Neural crest cell (in vitro differentiated cells): ENCODE measurements at regions not wholly inside any gene's neighbourhood (a gene's known extent, or its start where the extent isn't known, plus 50 kb on each side); places are given as distances from the start of the nearest gene placed in this dataset.

Experiments
- DNase-seq: peaks from one replicate; pipeline ENCODE4 v3.0.0; 2021; ENCODE audit warnings: low read depth, mixed read lengths, low spot score
- H3K27ac Mint-ChIP-seq: one replicate; pipeline ENCODE4 v1.8.0; 2021; ENCODE audit warnings: mild to moderate bottlenecking, mixed read lengths; ENCODE audit not compliant: unreplicated experiment
- H3K27me3 Mint-ChIP-seq: 2 replicates; pipeline ENCODE4 v1.8.0; 2021; ENCODE audit warnings: low read depth, mild to moderate bottlenecking, mixed read lengths
- H3K36me3 Mint-ChIP-seq: 2 replicates; pipeline ENCODE4 v1.8.0; 2021; ENCODE audit warnings: low read depth, mild to moderate bottlenecking, mixed read lengths
- H3K4me1 Mint-ChIP-seq: 2 replicates; pipeline ENCODE4 v1.8.0; 2021; ENCODE audit warnings: mixed read lengths
- H3K4me3 Mint-ChIP-seq: one replicate; pipeline ENCODE4 v1.8.0; 2021; ENCODE audit warnings: mild to moderate bottlenecking, mixed read lengths
- H3K9me3 Mint-ChIP-seq: 2 replicates; pipeline ENCODE4 v1.8.0; 2021; ENCODE audit warnings: mixed read lengths
- CTCF ChIP-seq: fragments of 200-600 bp; sonication (generic); conservative IDR thresholded peaks from 2 replicates; pipeline ENCODE4 v1.5.0; 2021; ENCODE audit warnings: antibody characterized with exemption, mild to moderate bottlenecking

- TF ChIP-seq CTCF = no peak
- Mint-ChIP-seq H3K36me3 (no peaks in the 10 kb centered on the region), H3K27ac (no peak overlapping the region), H3K4me1 (peaks cover 10% of the 10 kb centered on the region), H3K9me3 (no peaks in the 10 kb centered on the region), H3K4me3 (no peak overlapping the region), H3K27me3 (peaks cover 64% of the 10 kb centered on the region)
- DNase-seq = no peak
Measured at GRCh38 chr12:114189266-114189665, 216.7 kb downstream of the TBX5 start.

GRCh38 chr12:114186241-114187002 lies 219.5 kb downstream of the TBX5 start:
- Mint-ChIP-seq H3K36me3 (no peaks in the 10 kb centered on the region), H3K27ac (peak overlapping the region; percentile 96), H3K27me3 (peaks cover 53% of the 10 kb centered on the region), H3K9me3 (no peaks in the 10 kb centered on the region), H3K4me1 (peaks cover 10% of the 10 kb centered on the region), H3K4me3 (no peak overlapping the region)
- peak; percentile 1 for DNase-seq
- no peak for TF ChIP-seq CTCF

- Mint-ChIP-seq H3K4me3 (no peak overlapping the region), H3K36me3 (no peaks in the 10 kb centered on the region), H3K4me1 (peaks cover 10% of the 10 kb centered on the region), H3K27ac (no peak overlapping the region), H3K27me3 (peaks cover 57% of the 10 kb centered on the region), H3K9me3 (no peaks in the 10 kb centered on the region)
- TF ChIP-seq CTCF = no peak
- no peak for DNase-seq
Measured at GRCh38 chr12:114185036-114185435, 218.9 kb upstream of the RBM19 start.

GRCh38 chr12:114174326-114174725 lies 208.2 kb upstream of the RBM19 start:
- Mint-ChIP-seq H3K9me3 (no peaks in the 10 kb centered on the region), H3K4me1 (no peaks in the 10 kb centered on the region)
- DNase-seq = no peak

GRCh38 chr12:114172135-114172534 lies 206.0 kb upstream of the RBM19 start:
- Mint-ChIP-seq H3K4me3 (no peak overlapping the region), H3K9me3 (no peaks in the 10 kb centered on the region), H3K36me3 (no peaks in the 10 kb centered on the region), H3K27me3 (peaks cover 51% of the 10 kb centered on the region), H3K4me1 (no peaks in the 10 kb centered on the region), H3K27ac (no peak overlapping the region)
- DNase-seq = no peak
- no peak for TF ChIP-seq CTCF

More at GRCh38 chr12:114174326-114174725, 208.2 kb upstream of the RBM19 start:
- Mint-ChIP-seq H3K27me3 (peaks cover 35% of the 10 kb centered on the region), H3K27ac (no peak overlapping the region), H3K4me3 (no peak overlapping the region), H3K36me3 (no peaks in the 10 kb centered on the region)
- TF ChIP-seq CTCF = no peak
